GM18870 (cell line): ENCODE measurements at regions not wholly inside any gene's neighbourhood (a gene's known extent, or its start where the extent isn't known, plus 50 kb on each side); places are given as distances from the start of the nearest gene placed in this dataset.

Source experiments
- ATAC-seq: cut with Tn5 transposase; IDR thresholded peaks from one replicate; pipeline ENCODE4 v1.9.1; 2021; ENCODE audit warnings: moderate library complexity; ENCODE audit not compliant: unreplicated experiment

DNA sequence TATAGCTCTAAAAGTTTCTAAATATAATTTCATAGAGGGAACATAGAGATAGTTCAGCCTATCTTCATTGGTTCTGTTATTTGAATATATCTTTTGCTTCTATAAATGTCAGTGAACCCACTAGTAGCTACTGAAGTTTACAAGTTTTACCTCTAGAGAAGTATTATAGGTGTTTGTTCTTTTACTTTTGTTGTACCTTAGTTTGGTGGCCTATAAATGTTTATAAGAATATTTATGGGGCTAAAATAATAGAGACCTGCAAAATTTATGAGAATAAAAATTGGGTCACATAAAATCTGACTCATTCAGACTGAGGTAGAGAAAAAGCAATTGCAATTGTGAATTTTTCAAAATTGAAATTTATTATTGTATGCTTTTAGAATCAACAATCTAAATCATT is 162.6 kb downstream of the SERPINI1 start:
- no peak for ATAC-seq

DNA sequence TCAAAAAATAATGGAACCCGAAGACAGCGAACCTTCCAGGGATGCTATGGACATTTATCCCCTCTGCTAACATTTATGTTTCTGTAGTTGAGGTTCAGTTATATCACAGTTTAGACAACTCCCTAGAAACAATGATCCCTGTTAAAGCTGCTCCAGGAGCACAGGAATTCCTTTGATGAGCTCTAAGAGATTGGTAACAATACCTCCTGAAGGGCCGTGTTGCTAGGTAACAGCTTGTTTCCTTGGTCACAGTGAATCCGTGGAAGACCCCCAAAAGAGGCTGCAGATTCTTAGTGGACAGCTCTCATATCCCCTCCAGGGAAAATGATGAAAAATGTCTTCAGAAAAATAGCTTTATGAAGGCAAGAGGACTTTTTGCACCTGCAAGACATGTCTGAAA is 160.2 kb downstream of the SERPINI1 start:
- ATAC-seq, result no peak

DNA sequence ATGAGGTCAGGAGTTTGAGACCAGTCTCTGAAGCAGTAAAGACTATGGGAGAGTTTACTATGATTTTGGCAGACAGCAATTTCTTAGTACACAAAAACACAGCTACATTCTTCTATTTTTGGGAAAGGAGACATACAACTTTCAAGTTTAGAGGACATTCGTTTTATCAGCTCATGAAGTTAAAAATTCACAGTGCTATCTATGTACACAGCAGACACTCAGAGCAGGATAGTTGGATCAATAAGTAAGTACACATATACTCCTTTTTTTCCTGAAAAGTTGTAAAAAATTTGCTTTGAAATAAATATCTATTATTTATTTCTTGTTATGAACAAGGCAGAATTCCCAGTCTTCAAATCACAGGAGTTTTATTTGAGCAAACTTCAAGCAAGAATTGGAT is 159.7 kb downstream of the SERPINI1 start:
- ATAC-seq, result no peak

DNA sequence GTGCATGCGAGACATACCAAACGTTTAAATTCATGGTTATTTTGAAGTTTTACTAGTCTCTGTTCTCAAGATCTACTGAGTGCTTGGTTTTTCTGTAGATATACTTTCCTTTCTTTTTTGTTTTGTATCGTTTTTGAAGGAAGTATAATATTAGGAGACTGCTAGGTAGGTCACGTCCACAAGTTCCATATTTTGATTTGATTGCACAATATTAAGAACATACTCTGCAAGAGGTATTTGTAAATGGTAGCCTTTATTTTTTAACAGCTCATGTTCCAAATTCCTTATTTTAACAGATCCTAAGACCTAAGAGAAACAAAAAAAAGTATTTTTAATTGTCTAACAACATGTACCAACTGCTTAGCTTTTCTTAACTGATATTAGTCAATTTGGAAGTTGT is 156.7 kb downstream of the SERPINI1 start:
- ATAC-seq, result no peak

DNA sequence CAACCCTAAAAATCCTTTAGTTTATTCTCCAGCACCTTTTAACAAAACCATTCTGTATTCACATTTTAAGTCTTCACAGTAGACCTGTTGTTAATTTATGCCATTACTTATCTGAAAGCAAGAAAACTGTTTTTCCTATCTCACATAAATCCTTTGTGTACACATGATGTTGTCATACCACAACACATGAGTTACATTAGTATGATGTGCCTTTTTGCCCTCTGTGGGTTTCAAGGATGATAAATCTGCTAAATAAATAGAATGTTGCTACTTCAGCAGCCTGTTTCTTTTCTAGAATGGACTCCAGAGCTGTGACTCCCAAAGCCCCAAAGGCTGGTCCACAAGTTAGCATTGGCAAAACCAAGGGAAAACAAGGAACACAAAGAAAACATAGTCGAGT is 151.6 kb downstream of the SERPINI1 start:
- ATAC-seq, result no peak

DNA sequence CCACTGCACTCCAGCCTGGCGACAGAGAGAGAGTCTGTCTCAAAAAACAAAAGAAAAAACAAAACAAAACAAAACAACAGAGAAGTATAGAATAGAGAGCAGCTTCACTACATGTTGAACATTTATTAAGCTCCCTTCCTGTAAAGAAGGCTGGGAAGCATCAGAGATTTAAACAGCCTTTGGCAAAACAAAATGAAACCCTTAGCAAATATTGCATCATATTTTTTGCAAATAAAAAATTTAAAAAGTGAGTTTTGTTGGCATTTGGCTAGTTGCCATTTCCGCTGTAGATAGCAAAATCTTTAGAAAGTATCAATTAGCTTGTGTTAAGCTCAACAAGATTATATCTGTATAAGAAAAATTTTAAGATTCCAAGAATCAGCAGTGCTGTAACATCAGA is 151.2 kb downstream of the SERPINI1 start:
- ATAC-seq, result no peak

DNA sequence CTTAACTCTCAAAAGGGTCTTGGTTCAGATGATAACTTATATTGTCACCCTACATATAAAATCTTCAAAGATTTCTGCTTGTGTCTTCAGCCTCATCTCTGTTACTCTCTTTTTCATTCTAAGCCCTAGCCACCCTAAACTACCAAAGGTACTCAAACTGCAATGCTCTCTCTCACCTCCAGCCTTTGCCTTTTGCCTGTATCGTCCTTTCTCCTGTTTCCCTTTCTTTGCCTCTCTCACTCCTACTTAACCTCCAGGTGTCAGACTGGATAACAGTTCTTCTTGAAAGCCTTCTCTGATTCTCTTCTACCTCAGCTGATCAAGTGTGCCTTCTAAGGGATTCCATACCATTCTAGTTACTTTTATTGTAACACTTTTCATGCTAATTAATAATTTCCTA is 149.8 kb downstream of the SERPINI1 start:
- ATAC-seq, result no peak

DNA sequence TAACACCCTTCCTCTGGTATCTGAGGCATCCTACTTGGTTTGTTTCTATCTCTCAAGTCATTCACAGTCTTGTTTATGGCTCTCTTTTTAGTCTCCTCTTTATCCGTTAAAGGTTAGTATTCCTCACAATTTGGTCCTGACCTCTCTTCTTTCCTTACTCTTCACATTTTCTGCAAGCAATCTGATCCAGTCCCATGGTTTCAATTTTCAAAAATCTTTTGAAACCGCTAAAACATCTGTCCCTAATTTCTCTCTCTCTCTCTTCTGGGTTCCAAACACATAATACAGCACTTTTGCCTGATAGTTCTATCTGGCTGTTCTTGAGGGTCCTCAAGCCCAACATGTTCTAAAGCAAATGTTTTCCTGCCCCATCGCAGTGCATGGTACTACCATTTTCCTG is 149.0 kb downstream of the SERPINI1 start:
- no peak for ATAC-seq

DNA sequence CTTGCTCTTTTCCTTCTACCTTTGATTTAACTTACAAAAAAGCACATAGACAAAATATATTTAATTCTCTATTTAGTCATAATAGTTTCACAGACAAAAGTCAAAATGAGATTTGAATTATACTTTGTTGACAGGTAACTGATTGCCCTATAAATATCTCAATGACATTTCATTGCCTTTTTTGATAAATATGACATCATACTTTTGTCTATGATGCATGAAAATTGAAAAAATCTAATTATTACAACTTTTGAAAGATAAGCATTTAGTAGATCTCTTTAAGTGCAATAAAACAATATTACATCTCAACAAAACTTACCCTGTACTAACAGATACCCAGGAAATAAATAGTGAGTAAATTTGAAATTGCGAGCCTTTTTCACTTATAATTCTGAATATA is 147.9 kb downstream of the SERPINI1 start:
- no peak for ATAC-seq

DNA sequence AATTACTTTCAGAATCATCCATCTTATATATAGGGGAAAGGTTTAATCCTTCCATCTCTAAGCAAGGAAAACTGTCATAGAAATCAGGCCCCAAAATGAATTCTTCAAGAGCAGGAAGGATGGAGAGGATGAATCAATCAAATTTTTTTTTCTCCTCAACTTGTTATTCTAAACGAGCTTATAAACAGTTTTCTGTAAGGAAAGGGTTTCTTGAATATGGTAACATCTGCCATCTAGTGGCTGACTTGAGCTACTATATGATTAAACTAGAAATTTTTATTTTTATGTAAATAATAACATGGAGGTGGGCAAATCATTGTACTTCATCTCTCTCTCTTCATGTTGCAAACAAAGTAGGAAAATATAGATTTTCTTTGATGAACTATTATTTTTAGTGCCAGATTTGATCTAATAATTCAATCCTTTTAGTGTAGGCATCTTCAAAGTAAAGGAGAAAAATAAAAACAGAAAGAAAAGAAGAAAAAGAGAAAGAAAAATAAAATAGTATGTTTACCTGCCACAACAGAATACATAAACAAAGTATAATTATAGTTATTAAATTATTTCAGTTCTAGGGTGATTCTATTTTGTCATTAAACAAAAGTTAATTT is 146.6 kb downstream of the SERPINI1 start:
- ATAC-seq, result peak; percentile 86

DNA sequence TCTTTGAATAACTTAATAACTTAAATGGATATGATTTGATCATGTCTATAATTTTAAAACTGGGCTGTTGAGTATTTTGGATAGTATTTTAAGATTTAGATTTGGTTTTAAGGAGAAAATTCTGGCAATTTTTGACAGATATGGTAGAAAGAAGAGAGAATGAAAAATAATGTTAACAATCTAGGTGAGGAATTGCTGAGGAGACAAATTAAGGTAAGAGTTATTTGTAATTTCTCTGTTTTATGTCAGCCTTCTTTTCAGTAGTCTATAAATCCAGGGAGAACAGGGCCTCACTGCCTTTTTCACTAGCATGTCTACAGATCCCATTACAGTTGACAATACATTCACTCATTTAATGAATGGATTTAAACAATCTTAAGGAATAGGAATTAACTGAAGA is 144.7 kb downstream of the SERPINI1 start:
- no peak for ATAC-seq

DNA sequence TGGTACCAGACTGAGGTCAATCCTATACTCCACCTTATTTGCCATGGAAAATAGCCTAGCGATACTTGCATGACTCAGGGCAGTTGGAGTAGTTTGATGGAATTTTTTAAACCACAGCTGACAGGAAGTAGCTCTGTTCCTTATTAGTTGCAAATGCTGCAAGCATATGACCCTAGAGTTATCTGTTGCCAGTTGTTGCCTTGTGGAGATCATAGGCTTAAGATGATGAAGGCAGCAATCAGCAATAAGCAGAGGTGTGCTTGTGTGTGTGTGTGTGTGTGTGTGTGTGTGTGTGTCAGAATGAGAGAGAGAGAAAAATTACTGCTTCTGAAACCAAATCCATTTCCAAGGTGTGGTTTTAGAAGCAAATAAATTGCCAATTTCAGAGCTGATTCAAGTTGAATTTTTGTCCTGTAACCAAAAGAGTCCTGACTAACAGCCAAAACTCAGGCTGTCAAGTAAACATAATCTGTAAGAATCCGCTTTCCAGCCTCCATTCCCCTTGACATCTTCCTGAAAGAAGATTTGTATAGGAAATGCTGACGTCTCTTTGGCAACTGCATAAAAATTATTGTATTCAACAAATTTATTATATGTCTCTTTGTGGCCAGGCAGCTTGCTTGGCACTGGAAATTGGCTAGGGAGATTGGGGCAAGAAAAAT is 141.2 kb downstream of the SERPINI1 start:
- ATAC-seq, result no peak
